ENCODE measurements at regions not wholly inside any gene's neighbourhood (a gene's known extent, or its start where the extent isn't known, plus 50 kb on each side); places are given as distances from the start of the nearest gene placed in this dataset.
"Not testable (repeated sequence)": the region's sequence is repeated elsewhere in the genome, so short reads cannot be mapped to it uniquely, and the experiment has no call there.

DNA sequence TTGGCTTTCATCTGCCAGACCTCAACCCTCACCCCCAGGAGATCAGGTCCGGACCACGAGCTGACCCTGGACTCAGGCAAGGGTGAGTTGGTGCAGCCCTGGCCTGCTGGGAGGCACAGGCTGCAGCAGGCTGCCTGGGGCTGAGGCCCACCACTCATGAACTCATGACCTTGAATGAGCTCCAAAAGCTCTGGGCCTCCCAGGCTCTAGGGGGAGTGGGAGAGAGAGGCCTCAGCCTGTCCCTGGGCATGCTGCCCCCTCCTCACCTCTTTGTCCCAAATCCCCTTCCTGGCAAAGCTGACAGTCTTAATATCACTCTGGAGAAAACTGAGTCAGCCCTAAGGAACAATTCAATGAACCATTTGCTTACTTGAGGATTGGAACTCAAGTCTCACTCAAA lies 89.8 kb downstream of the NSUN5 start:
- POLR2A ChIA-PET (ENCODE audit: unreplicated experiment); H3K27me3 ChIP-seq (ENCODE audit: control insufficient read depth, insufficient read depth, low read length); H2BK20ac ChIP-seq (ENCODE audit: low read depth, low read length); H3K36me3 ChIP-seq (ENCODE audit: control insufficient read depth, insufficient read depth, low read length); in situ Hi-C loops (cut with MboI; ENCODE audit: low sequenced_read_pairs); H4K8ac ChIP-seq (ENCODE audit: low read depth in 2 of 2, low read length in 2 of 2); H3K4me2 ChIP-seq (ENCODE audit: low read depth, low read length); H3K4me1 ChIP-seq (ENCODE audit: control insufficient read depth, insufficient read depth, low read length); H2BK15ac ChIP-seq (ENCODE audit: low read depth, low read length); H3K56ac ChIP-seq (ENCODE audit: extremely low read depth, insufficient read depth, low read length); H2AK5ac ChIP-seq (ENCODE audit: low read depth, low read length); H2AFZ ChIP-seq (replicated peaks; ENCODE audit: low read length, poor library complexity); H2BK120ac ChIP-seq (ENCODE audit: low read depth, low read length); H2BK5ac ChIP-seq (ENCODE audit: low read depth, low read length, poor library complexity, severe bottlenecking); H4K20me1 ChIP-seq (ENCODE audit: insufficient read depth, low read length); H3K14ac ChIP-seq (replicated peaks; ENCODE audit: low read depth, low read length); H4K91ac ChIP-seq (ENCODE audit: insufficient read depth, low read depth, low read length); H2AK9ac ChIP-seq (replicated peaks; ENCODE audit: low read depth, low read length, poor library complexity); H3K27ac ChIP-seq (ENCODE audit: insufficient read depth, low read length); H3K23ac ChIP-seq (ENCODE audit: low read depth, low read length); H3K9me1 ChIP-seq (ENCODE audit: insufficient read depth, low read length); dilution Hi-C loops (cut with HindIII; ENCODE audit: low sequenced_read_pairs, unreplicated experiment); H4K5ac ChIP-seq (ENCODE audit: low read depth, low read length); H3K9ac ChIP-seq (ENCODE audit: low read depth, low read length); CTCF ChIA-PET; BruUV-seq (replicated peaks); intact Hi-C loops (cut with micrococcal nuclease); DNase-seq; H3K4ac ChIP-seq (ENCODE audit: low read depth, low read length); H3K18ac ChIP-seq (ENCODE audit: low read depth, low read length); H3K4me3 ChIP-seq (ENCODE audit: insufficient read depth, low read depth, low read length); ATAC-seq (ENCODE audit: low read depth); H3K9me3 ChIP-seq (ENCODE audit: control insufficient read depth, insufficient read depth, low read length); H3K79me1 ChIP-seq (ENCODE audit: low read depth in 1 of 2, low read length in 2 of 2): not testable (repeated sequence)
- no CpG with 5 or more reads among the region's 2 CpGs for WGBS, 2 experiments (ENCODE audit: extremely low coverage in 2 of 2, insufficient read length in 1 of 2)

DNA sequence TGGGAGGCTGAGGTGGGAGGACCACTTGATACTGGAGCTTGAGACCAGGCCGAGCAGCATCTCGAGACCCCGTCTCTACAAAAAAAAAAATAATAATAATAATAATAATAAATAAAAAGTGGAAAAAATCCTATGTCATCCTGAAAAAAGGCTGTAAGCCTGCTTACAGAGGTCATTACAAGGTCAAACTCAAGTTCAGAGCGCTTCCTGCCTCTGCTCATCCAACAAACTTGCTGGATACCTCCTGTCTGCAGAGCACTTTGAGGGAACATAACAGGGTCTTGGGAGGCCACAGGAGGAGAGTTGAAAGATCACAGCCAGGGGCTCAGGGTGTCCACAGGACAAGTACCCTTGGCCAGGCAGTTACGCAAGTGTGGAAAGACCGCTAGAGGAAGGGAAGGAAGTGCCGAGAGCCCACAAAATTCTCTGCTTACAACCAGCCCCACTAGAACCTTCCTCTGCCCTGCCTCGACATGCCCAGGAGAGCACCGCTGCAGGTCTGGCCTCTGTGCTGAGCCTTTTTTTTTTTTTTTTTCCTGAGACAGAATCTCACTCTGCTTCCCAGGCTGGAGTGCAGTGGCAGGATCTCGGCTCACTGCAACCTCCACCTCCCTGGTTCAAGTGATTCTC lies 92.5 kb downstream of the NSUN5 start:
- H3K36me3 ChIP-seq (ENCODE audit: control insufficient read depth, insufficient read depth, low read length); H4K8ac ChIP-seq (ENCODE audit: low read depth in 2 of 2, low read length in 2 of 2); H2AFZ ChIP-seq (replicated peaks; ENCODE audit: low read length, poor library complexity); H3K18ac ChIP-seq (ENCODE audit: low read depth, low read length); H3K79me1 ChIP-seq (ENCODE audit: low read depth in 1 of 2, low read length in 2 of 2); dilution Hi-C loops (cut with HindIII; ENCODE audit: low sequenced_read_pairs, unreplicated experiment); BruUV-seq (replicated peaks); H2AK5ac ChIP-seq (ENCODE audit: low read depth, low read length); CTCF ChIA-PET; ATAC-seq (ENCODE audit: low read depth); H2BK5ac ChIP-seq (ENCODE audit: low read depth, low read length, poor library complexity, severe bottlenecking); H2BK15ac ChIP-seq (ENCODE audit: low read depth, low read length); H3K27ac ChIP-seq (ENCODE audit: insufficient read depth, low read length); H3K27me3 ChIP-seq (ENCODE audit: control insufficient read depth, insufficient read depth, low read length); POLR2A ChIA-PET (ENCODE audit: unreplicated experiment); H3K9me1 ChIP-seq (ENCODE audit: insufficient read depth, low read length); H3K4me3 ChIP-seq (ENCODE audit: insufficient read depth, low read depth, low read length); intact Hi-C loops (cut with micrococcal nuclease); H4K5ac ChIP-seq (ENCODE audit: low read depth, low read length); H3K4ac ChIP-seq (ENCODE audit: low read depth, low read length); H3K9me3 ChIP-seq (ENCODE audit: control insufficient read depth, insufficient read depth, low read length); H3K4me2 ChIP-seq (ENCODE audit: low read depth, low read length); H4K20me1 ChIP-seq (ENCODE audit: insufficient read depth, low read length); H3K56ac ChIP-seq (ENCODE audit: extremely low read depth, insufficient read depth, low read length); H3K23ac ChIP-seq (ENCODE audit: low read depth, low read length); H3K14ac ChIP-seq (replicated peaks; ENCODE audit: low read depth, low read length); H2BK20ac ChIP-seq (ENCODE audit: low read depth, low read length); DNase-seq; in situ Hi-C loops (cut with MboI; ENCODE audit: low sequenced_read_pairs); H3K9ac ChIP-seq (ENCODE audit: low read depth, low read length); H3K4me1 ChIP-seq (ENCODE audit: control insufficient read depth, insufficient read depth, low read length); H4K91ac ChIP-seq (ENCODE audit: insufficient read depth, low read depth, low read length); H2BK120ac ChIP-seq (ENCODE audit: low read depth, low read length); H2AK9ac ChIP-seq (replicated peaks; ENCODE audit: low read depth, low read length, poor library complexity): not testable (repeated sequence)
- WGBS, 2 experiments (ENCODE audit: extremely low coverage in 2 of 2, insufficient read length in 1 of 2) = no CpG with 5 or more reads among the region's 10 CpGs

Measured in IMR-90 (cell line).